Cardiac fibroblast (primary cell): ENCODE measurements at regions not wholly inside any gene's neighbourhood (a gene's known extent, or its start where the extent isn't known, plus 50 kb on each side); places are given as distances from the start of the nearest gene placed in this dataset.

Experiments
- DNase-seq, 2 donors: peaks; one replicate each; pipeline versions ENCODE4 v3.0.0 to v3.0.0-alpha.2; 2010; ENCODE audit warnings: low read depth in 2 of 2
- H3K4me3 ChIP-seq, 2 donors: replicated peaks in 1 of 2; 1 replicate in 1 of 2; 2 replicates in 1 of 2; pipeline ENCODE4 v1.5.1; 2011; ENCODE audit warnings: low read depth in 2 of 2, low read length in 2 of 2, mild to moderate bottlenecking in 2 of 2, moderate library complexity in 1 of 2
- CTCF ChIP-seq: IDR thresholded peaks from one replicate; pipeline ENCODE4 v1.5.1; 2011; ENCODE audit warnings: low read depth, mild to moderate bottlenecking, low read length, inconsistent platforms

- no peak for TF ChIP-seq CTCF
- H3K4me3 ChIP-seq: no peak overlapping the region
- DNase-seq: no peak
Measured at GRCh38 chr5:156174225-156174624, 152.7 kb upstream of the SGCD start.

DNA sequence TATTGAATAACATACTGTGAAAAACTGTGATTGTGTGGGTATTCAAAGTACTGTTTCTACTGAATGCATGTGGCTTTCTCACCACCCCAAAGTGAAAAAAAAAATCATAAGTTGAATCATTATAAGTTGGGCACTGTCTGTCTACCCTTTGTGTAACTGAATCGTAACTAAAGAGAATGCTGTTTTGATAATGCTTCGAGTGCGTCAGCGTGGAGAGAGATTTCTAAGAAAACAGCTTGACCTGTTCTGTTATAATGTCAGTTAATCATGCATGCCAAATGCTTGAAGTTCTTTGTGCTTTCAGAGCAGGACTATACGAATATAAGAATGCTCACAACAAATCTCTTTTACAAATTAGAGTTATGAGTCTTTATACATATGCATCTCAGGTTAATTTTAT is 148.8 kb upstream of the SGCD start:
- DNase-seq: peak in 1 of 2 donors; percentile 1
- no peak overlapping the region for H3K4me3 ChIP-seq
- no peak for TF ChIP-seq CTCF

DNA sequence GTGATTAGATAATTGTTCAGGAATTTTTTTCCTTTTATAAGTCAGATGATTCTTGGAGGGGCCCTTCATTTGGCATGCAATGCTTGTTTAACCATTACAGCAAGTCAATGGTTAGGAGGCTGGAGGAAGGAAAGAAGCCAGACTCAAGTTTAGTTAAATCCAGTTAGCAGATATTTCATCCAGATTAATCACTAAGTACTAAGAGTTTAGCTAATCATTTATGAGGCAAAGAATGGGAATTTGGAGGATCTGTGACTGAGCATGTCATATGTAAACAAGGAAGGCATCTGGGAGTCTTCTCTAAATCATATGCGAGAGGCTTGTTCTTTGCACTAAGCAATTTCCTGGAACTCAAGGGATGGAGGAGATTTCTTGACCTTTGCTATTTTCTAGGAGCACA is 145.3 kb upstream of the SGCD start:
- no peak for TF ChIP-seq CTCF
- no peak overlapping the region for H3K4me3 ChIP-seq
- no peak for DNase-seq

DNA sequence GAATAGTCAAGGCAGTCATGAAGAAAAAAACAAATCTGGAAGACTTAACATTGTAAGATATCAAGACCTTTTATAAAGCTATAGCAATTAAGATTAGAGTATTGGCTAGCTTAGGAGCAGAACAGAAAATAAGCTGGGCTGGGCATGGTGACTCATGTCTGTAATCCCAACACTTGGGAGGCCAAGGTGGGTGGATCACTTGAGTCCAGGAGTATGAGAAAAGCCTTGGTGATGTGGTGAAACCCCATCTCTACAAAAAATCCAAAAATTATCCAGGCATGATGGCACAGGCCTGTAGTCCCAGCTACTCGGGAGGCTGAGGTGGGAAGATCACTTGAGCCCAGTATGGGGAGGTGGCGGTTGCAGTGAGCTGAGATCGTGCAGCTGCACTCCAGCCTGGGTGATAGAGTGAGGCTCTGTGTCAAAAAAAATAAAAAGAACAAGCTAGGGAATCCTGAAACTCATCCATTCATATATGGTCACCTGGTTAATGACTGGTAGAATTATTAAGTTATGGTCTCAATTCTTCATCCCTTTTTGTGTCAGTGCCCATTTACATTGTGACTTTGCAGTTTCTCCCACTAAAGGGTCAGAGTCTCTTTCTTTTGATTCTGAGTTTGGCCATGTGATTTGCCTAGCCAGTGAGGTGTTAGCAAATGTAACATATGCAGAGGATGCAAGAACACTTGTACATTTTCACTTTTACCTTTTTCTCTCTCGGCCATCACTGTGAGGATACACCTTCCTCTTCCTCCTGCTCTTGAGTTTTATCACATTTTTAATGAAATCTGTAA is 144.6 kb upstream of the SGCD start:
- DNase-seq: peak in 1 of 2 donors; percentile 1
- H3K4me3 ChIP-seq: no peak overlapping the region
- no peak for TF ChIP-seq CTCF

- peak in 1 of 2 donors; percentile 17 for DNase-seq
- no peak for TF ChIP-seq CTCF
- no peak overlapping the region for H3K4me3 ChIP-seq
Measured at GRCh38 chr5:156186760-156187159, 140.2 kb upstream of the SGCD start.

GRCh38 chr5:156188016-156188415 is 138.9 kb upstream of the SGCD start:
- H3K4me3 ChIP-seq: no peak overlapping the region
- no peak for TF ChIP-seq CTCF
- DNase-seq: no peak

- no peak for TF ChIP-seq CTCF
- no peak overlapping the region for H3K4me3 ChIP-seq
- DNase-seq: no peak
Measured at GRCh38 chr5:156189628-156190027, 137.3 kb upstream of the SGCD start.
